Neural progenitor cell (in vitro differentiated cells): ENCODE measurements at regions not wholly inside any gene's neighbourhood (a gene's known extent, or its start where the extent isn't known, plus 50 kb on each side); places are given as distances from the start of the nearest gene placed in this dataset.

Experiments
- DNase-seq: peaks from one replicate; pipeline ENCODE4 v3.0.0-alpha.2; 2016; ENCODE audit warnings: low spot score
- H2AFZ ChIP-seq: fragments of 200-600 bp; sonication (generic); replicated peaks from 2 replicates; pipeline ENCODE4 v1.6.1; 2016; ENCODE audit warnings: antibody characterized with exemption
- H3F3A ChIP-seq: fragments of 200-600 bp; sonication (generic); 2 replicates; pipeline ENCODE4 v1.6.1; 2016; ENCODE audit warnings: antibody characterized with exemption, low read depth
- H3K27ac ChIP-seq: fragments of 200-600 bp; sonication (generic); 2 replicates; pipeline ENCODE4 v1.5.1; 2016; ENCODE audit warnings: mild to moderate bottlenecking
- H3K27me3 ChIP-seq: fragments of 200-600 bp; sonication (generic); 2 replicates; pipeline ENCODE4 v1.6.1; 2016; ENCODE audit warnings: mild to moderate bottlenecking, moderate library complexity
- H3K36me3 ChIP-seq: fragments of 200-600 bp; sonication (generic); 2 replicates; pipeline ENCODE4 v1.5.1; 2016
- H3K4me1 ChIP-seq: fragments of 200-600 bp; sonication (generic); 2 replicates; pipeline ENCODE4 v1.6.1; 2016; ENCODE audit warnings: mixed run types
- H3K4me2 ChIP-seq: fragments of 200-600 bp; sonication (generic); 2 replicates; pipeline ENCODE4 v1.6.1; 2016
- H3K4me3 ChIP-seq: fragments of 200-600 bp; sonication (generic); 2 replicates; pipeline ENCODE4 v1.5.1; 2016
- H3K79me2 ChIP-seq: fragments of 200-600 bp; sonication (generic); 2 replicates; pipeline ENCODE4 v1.6.1; 2016; ENCODE audit warnings: low read depth
- H3K9ac ChIP-seq: fragments of 200-600 bp; sonication (generic); 2 replicates; pipeline ENCODE4 v1.6.1; 2016
- H3K9me3 ChIP-seq: fragments of 200-600 bp; sonication (generic); 2 replicates; pipeline ENCODE4 v1.5.1; 2016; ENCODE audit warnings: low read depth
- H4K20me1 ChIP-seq: fragments of 200-600 bp; sonication (generic); 2 replicates; pipeline ENCODE4 v1.6.1; 2016; ENCODE audit warnings: low read depth
- H3K27ac Mint-ChIP-seq: 3 replicates; pipeline ENCODE4 v1.8.0; 2021; ENCODE audit warnings: mixed read lengths
- H3K27me3 Mint-ChIP-seq: 2 replicates; pipeline ENCODE4 v1.8.0; 2022; ENCODE audit warnings: low read depth, mild to moderate bottlenecking, inconsistent platforms, moderate library complexity, mixed read lengths; ENCODE audit not compliant: insufficient read depth
- H3K36me3 Mint-ChIP-seq: 3 replicates; pipeline ENCODE4 v1.8.0; 2021; ENCODE audit warnings: mixed read lengths
- H3K4me1 Mint-ChIP-seq: 3 replicates; pipeline ENCODE4 v1.8.0; 2021; ENCODE audit warnings: mixed read lengths
- H3K4me3 Mint-ChIP-seq: 3 replicates; pipeline ENCODE4 v1.8.0; 2021; ENCODE audit warnings: mild to moderate bottlenecking, moderate library complexity, mixed read lengths
- H3K9me3 Mint-ChIP-seq: 3 replicates; pipeline ENCODE4 v1.8.0; 2020; ENCODE audit warnings: mixed read lengths
- CTCF ChIP-seq: fragments of 200-600 bp; sonication (generic); IDR thresholded peaks from 2 replicates; pipeline ENCODE4 v1.5.1; 2017; ENCODE audit warnings: antibody characterized with exemption, mild to moderate bottlenecking
- EZH2 ChIP-seq: fragments of 200-600 bp; sonication (generic); IDR thresholded peaks from 2 replicates; pipeline ENCODE4 v1.6.1; 2017; ENCODE audit warnings: antibody characterized with exemption, mild to moderate bottlenecking, moderate library complexity
- EZH2phosphoT487 ChIP-seq: fragments of 200-600 bp; sonication (generic); IDR thresholded peaks from 2 replicates; pipeline ENCODE4 v1.6.1; 2017; ENCODE audit warnings: antibody characterized with exemption

DNA sequence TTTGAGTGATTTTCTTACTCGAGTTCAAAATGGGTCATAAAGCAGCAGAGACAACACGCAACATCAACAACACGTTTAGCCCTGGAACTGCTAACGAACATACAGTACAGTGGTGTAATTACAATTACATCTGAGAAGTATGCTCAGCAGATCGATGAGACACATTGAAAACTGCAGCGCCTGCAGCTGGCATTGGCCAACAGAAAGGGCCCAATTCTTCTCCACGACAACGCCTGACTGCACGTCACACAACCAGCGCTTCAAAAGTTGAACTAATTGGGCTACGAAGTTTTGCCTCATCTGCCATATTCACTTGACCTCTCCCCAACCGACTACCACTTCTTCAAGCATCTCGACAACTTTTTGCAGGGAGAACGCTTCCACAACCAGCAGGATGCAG lies 145.6 kb downstream of the SCARB1 start:
- Histone ChIP-seq H3K4me2 (no peak overlapping the region), H3K79me2 (no peaks in the 10 kb centered on the region), H3K4me1 (peaks cover 22% of the 10 kb centered on the region), H3K36me3 (no peaks in the 10 kb centered on the region), H3K4me3 (no peak overlapping the region), H3K27ac (no peak overlapping the region), H4K20me1 (no peaks in the 10 kb centered on the region), H2AFZ (no peak overlapping the region), H3K9me3 (no peaks in the 10 kb centered on the region), H3F3A (no peaks in the 10 kb centered on the region), H3K27me3 (no peaks in the 10 kb centered on the region), H3K9ac (no peak overlapping the region)
- H3K36me3 Mint-ChIP-seq, result no peaks in the 10 kb centered on the region
- no peak overlapping the region for H3K27ac Mint-ChIP-seq
- TF ChIP-seq EZH2phosphoT487 (no peak), CTCF (no peak), EZH2 (no peak)
- peaks cover 60% of the 10 kb centered on the region for H3K4me1 Mint-ChIP-seq
- H3K9me3 Mint-ChIP-seq, result peaks cover 2% of the 10 kb centered on the region
- DNase-seq, result no peak
- peaks cover 13% of the 10 kb centered on the region for H3K27me3 Mint-ChIP-seq
- H3K4me3 Mint-ChIP-seq, result no peak overlapping the region

GRCh38 chr12:124717318-124717717 lies 146.3 kb downstream of the SCARB1 start:
- Histone ChIP-seq H3K27ac (no peak overlapping the region), H2AFZ (no peak overlapping the region), H3F3A (no peaks in the 10 kb centered on the region), H3K4me1 (peaks cover 22% of the 10 kb centered on the region), H3K4me3 (no peak overlapping the region), H3K9ac (no peak overlapping the region), H3K79me2 (no peaks in the 10 kb centered on the region), H3K36me3 (no peaks in the 10 kb centered on the region), H3K27me3 (no peaks in the 10 kb centered on the region), H3K9me3 (no peaks in the 10 kb centered on the region), H4K20me1 (no peaks in the 10 kb centered on the region), H3K4me2 (no peak overlapping the region)
- peaks cover 63% of the 10 kb centered on the region for H3K4me1 Mint-ChIP-seq
- H3K27ac Mint-ChIP-seq, result no peak overlapping the region
- peaks cover 13% of the 10 kb centered on the region for H3K27me3 Mint-ChIP-seq
- no peaks in the 10 kb centered on the region for H3K36me3 Mint-ChIP-seq
- TF ChIP-seq EZH2phosphoT487 (no peak), CTCF (no peak), EZH2 (no peak)
- H3K4me3 Mint-ChIP-seq, result no peak overlapping the region
- H3K9me3 Mint-ChIP-seq, result peaks cover 2% of the 10 kb centered on the region
- DNase-seq, result no peak

- no peak for DNase-seq
- H3K27me3 Mint-ChIP-seq, result peaks cover 14% of the 10 kb centered on the region
- H3K4me2 ChIP-seq, result no peak overlapping the region
- no peak overlapping the region for H3K4me3 Mint-ChIP-seq
- no peaks in the 10 kb centered on the region for H3K27me3 ChIP-seq
- H3K9me3 ChIP-seq, result no peaks in the 10 kb centered on the region
- no peak overlapping the region for H2AFZ ChIP-seq
- peaks cover 61% of the 10 kb centered on the region for H3K4me1 Mint-ChIP-seq
- no peak overlapping the region for H3K9ac ChIP-seq
- H3K36me3 ChIP-seq, result no peaks in the 10 kb centered on the region
- H3K9me3 Mint-ChIP-seq, result peaks cover 2% of the 10 kb centered on the region
- no peaks in the 10 kb centered on the region for H4K20me1 ChIP-seq
- no peak overlapping the region for H3K4me3 ChIP-seq
- no peaks in the 10 kb centered on the region for H3K79me2 ChIP-seq
- H3K36me3 Mint-ChIP-seq, result no peaks in the 10 kb centered on the region
- no peak overlapping the region for H3K27ac Mint-ChIP-seq
- H3K27ac ChIP-seq, result no peak overlapping the region
- peaks cover 22% of the 10 kb centered on the region for H3K4me1 ChIP-seq
- TF ChIP-seq EZH2phosphoT487 (no peak), CTCF (no peak), EZH2 (no peak)
- no peaks in the 10 kb centered on the region for H3F3A ChIP-seq
These were observed 147.2 kb downstream of the SCARB1 start for GRCh38 chr12:124716208-124717130.
